ENCODE measurements at regions not wholly inside any gene's neighbourhood (a gene's known extent, or its start where the extent isn't known, plus 50 kb on each side); places are given as distances from the start of the nearest gene placed in this dataset.
"Not testable (repeated sequence)": the region's sequence is repeated elsewhere in the genome, so short reads cannot be mapped to it uniquely, and the experiment has no call there.

GRCh38 chrY:3410322-3410892 is 168.5 kb upstream of the TGIF2LY start:
- CTCF ChIA-PET; H3K4me1 ChIP-seq (ENCODE audit: control insufficient read depth in 1 of 2, insufficient read depth in 2 of 2, low read length in 2 of 2); RAD21 ChIA-PET (ENCODE audit: low non-redundant PET in 1 of 2, low total read pairs in 2 of 2, uncharacterized antibody in 2 of 2, unreplicated experiment in 2 of 2): not testable (repeated sequence)

More at GRCh38 chrY:3410322-3410892, 168.5 kb upstream of the TGIF2LY start:
- BruUV-seq (replicated peaks); H3K9ac ChIP-seq (ENCODE audit: low read length); H3K9me3 ChIP-seq (ENCODE audit: control insufficient read depth in 1 of 2, insufficient read depth in 1 of 2, low read depth in 1 of 2, low read length in 2 of 2); H3K27me3 ChIP-seq (ENCODE audit: insufficient read depth, low read length); H3K79me2 ChIP-seq (ENCODE audit: insufficient read depth, low read length); H3K4me3 ChIP-seq (replicated peaks in 1 of 2; ENCODE audit: low read depth in 1 of 2, low read length in 2 of 2); POLR2A ChIA-PET; ATAC-seq; intact Hi-C loops (cut with micrococcal nuclease); H3K36me3 ChIP-seq (ENCODE audit: control insufficient read depth in 1 of 2, insufficient read depth in 2 of 2, low read length in 2 of 2); H4K20me1 ChIP-seq (ENCODE audit: insufficient read depth); H3K9me2 ChIP-seq (ENCODE audit: insufficient read depth); H3K4me2 ChIP-seq (ENCODE audit: low read length); H3K27ac ChIP-seq (ENCODE audit: low read depth, low read length); H2AFZ ChIP-seq (ENCODE audit: low read depth, low read length, poor library complexity, severe bottlenecking); DNase-seq (ENCODE audit: low read depth, low spot score): not testable (repeated sequence)
